ENCODE measurements at regions not wholly inside any gene's neighbourhood (a gene's known extent, or its start where the extent isn't known, plus 50 kb on each side); places are given as distances from the start of the nearest gene placed in this dataset.
"Not testable (repeated sequence)": the region's sequence is repeated elsewhere in the genome, so short reads cannot be mapped to it uniquely, and the experiment has no call there.

GRCh38 chr1:121052081-121052660 lies 132.0 kb downstream of the FAM72B start:
- not testable (repeated sequence) for DNase-seq

- not testable (repeated sequence) for DNase-seq
Measured at GRCh38 chr1:121054928-121055327, 129.2 kb downstream of the FAM72B start.

GRCh38 chr1:121066925-121067324 lies 117.2 kb downstream of the FAM72B start:
- DNase-seq = not testable (repeated sequence)

- DNase-seq = not testable (repeated sequence)
Measured at GRCh38 chr1:121068738-121069499, 115.2 kb downstream of the FAM72B start.

- not testable (repeated sequence) for DNase-seq
Measured at GRCh38 chr1:121073852-121074251, 110.3 kb downstream of the FAM72B start.

GRCh38 chr1:121075254-121075805 lies 108.8 kb downstream of the FAM72B start:
- not testable (repeated sequence) for DNase-seq

GRCh38 chr1:121076674-121077073 lies 107.5 kb downstream of the FAM72B start:
- DNase-seq = not testable (repeated sequence)

GRCh38 chr1:121079655-121080054 lies 104.5 kb downstream of the FAM72B start:
- not testable (repeated sequence) for DNase-seq

GRCh38 chr1:121080197-121080903 lies 103.8 kb downstream of the FAM72B start:
- DNase-seq = not testable (repeated sequence)

- not testable (repeated sequence) for DNase-seq
Measured at GRCh38 chr1:121080904-121081264, 103.3 kb downstream of the FAM72B start.

- DNase-seq = not testable (repeated sequence)
Measured at GRCh38 chr1:121081625-121082199, 102.4 kb downstream of the FAM72B start.

- DNase-seq = not testable (repeated sequence)
Measured at GRCh38 chr1:121082995-121083394, 101.1 kb downstream of the FAM72B start.

GRCh38 chr1:121086249-121086648 lies 97.9 kb downstream of the FAM72B start:
- DNase-seq = not testable (repeated sequence)

- not testable (repeated sequence) for DNase-seq
Measured at GRCh38 chr1:121087221-121087620, 96.9 kb downstream of the FAM72B start.

GRCh38 chr1:121088568-121088967 lies 95.6 kb downstream of the FAM72B start:
- not testable (repeated sequence) for DNase-seq

GRCh38 chr1:121092329-121092968 lies 91.7 kb downstream of the FAM72B start:
- DNase-seq = not testable (repeated sequence)

- DNase-seq = not testable (repeated sequence)
Measured at GRCh38 chr1:121095014-121095413, 89.1 kb downstream of the FAM72B start.

GRCh38 chr1:121097127-121097866 lies 86.8 kb downstream of the FAM72B start:
- peak; percentile 86 for DNase-seq

GRCh38 chr1:121097867-121098215 lies 86.3 kb downstream of the FAM72B start:
- DNase-seq = peak; percentile 4

GRCh38 chr1:121109025-121109424 lies 75.1 kb downstream of the FAM72B start:
- DNase-seq = not testable (repeated sequence)

- not testable (repeated sequence) for DNase-seq
Measured at GRCh38 chr1:121116522-121117297, 67.4 kb downstream of the FAM72B start.

Measured in CD4-positive, alpha-beta T cell treated with Interleukin-6 for 4 hours (primary cell).